Mesenchymal stem cell (in vitro differentiated cells and primary cell): ENCODE measurements at regions not wholly inside any gene's neighbourhood (a gene's known extent, or its start where the extent isn't known, plus 50 kb on each side); places are given as distances from the start of the nearest gene placed in this dataset.

Experiments
- DNase-seq: peaks from one replicate; pipeline ENCODE4 v3.0.0-alpha.2; 2013
- H2AFZ ChIP-seq: one replicate; pipeline ENCODE4 v1.6.1; 2013; ENCODE audit warnings: low read depth, mild to moderate bottlenecking, control low read depth, inconsistent platforms, low read length, moderate library complexity
- H2AK5ac ChIP-seq: 2 replicates; pipeline ENCODE4 v1.6.1; 2013; ENCODE audit warnings: low read length, moderate library complexity, mild to moderate bottlenecking, inconsistent platforms; ENCODE audit not compliant: severe bottlenecking
- H2BK120ac ChIP-seq: one replicate; pipeline ENCODE4 v1.6.1; 2013; ENCODE audit warnings: low read depth, mild to moderate bottlenecking, inconsistent platforms, low read length, moderate library complexity
- H2BK12ac ChIP-seq, 2 experiments: one replicate each; pipeline ENCODE4 v1.6.1; 2013; ENCODE audit warnings: inconsistent platforms in 2 of 2, low read length in 2 of 2, mild to moderate bottlenecking in 2 of 2, moderate library complexity in 2 of 2, control low read depth in 1 of 2
- H2BK15ac ChIP-seq: one replicate; pipeline ENCODE4 v1.6.1; 2013; ENCODE audit warnings: mild to moderate bottlenecking, low read depth, inconsistent platforms; ENCODE audit not compliant: poor library complexity, severe bottlenecking
- H2BK5ac ChIP-seq: 2 replicates; pipeline ENCODE4 v1.6.1; 2013; ENCODE audit warnings: low read depth, mild to moderate bottlenecking, low read length, control low read depth, inconsistent platforms; ENCODE audit not compliant: poor library complexity, severe bottlenecking
- H3K14ac ChIP-seq, 2 experiments: one replicate each; pipeline ENCODE4 v1.6.1; 2013; ENCODE audit warnings: inconsistent platforms in 2 of 2, low read length in 2 of 2, control low read depth in 1 of 2, mild to moderate bottlenecking in 1 of 2, moderate library complexity in 1 of 2
- H3K18ac ChIP-seq, 2 experiments: one replicate each; pipeline ENCODE4 v1.6.1; 2013; ENCODE audit warnings: inconsistent platforms in 2 of 2, low read length in 2 of 2, control low read depth in 1 of 2, low read depth in 1 of 2, mild to moderate bottlenecking in 1 of 2
- H3K23ac ChIP-seq, 2 experiments: one replicate each; pipeline ENCODE4 v1.6.1; 2013; ENCODE audit warnings: inconsistent platforms in 2 of 2, low read length in 2 of 2, mild to moderate bottlenecking in 2 of 2, moderate library complexity in 2 of 2, control low read depth in 1 of 2
- H3K27ac ChIP-seq: 2 replicates; pipeline ENCODE4 v1.5.1; 2013; ENCODE audit warnings: mild to moderate bottlenecking, moderate library complexity, low read length, control low read depth, inconsistent platforms; ENCODE audit not compliant: poor library complexity, severe bottlenecking
- H3K27me3 ChIP-seq, 2 experiments: 2 replicates each; pipeline versions ENCODE4 v1.6.1 to v1.7.0; 2013; ENCODE audit warnings: low read length in 2 of 2, mild to moderate bottlenecking in 2 of 2, moderate library complexity in 2 of 2, control low read depth in 1 of 2, inconsistent platforms in 1 of 2; ENCODE audit not compliant: control insufficient read depth in 1 of 2, insufficient read depth in 1 of 2
- H3K36me3 ChIP-seq, 2 experiments: 2 replicates each; pipeline versions ENCODE4 v1.6.1 to v1.7.0; 2013; ENCODE audit warnings: low read length in 2 of 2, control low read depth in 1 of 2, inconsistent platforms in 1 of 2, low read depth in 1 of 2, mild to moderate bottlenecking in 1 of 2; ENCODE audit not compliant: insufficient read depth in 2 of 2, control insufficient read depth in 1 of 2
- H3K4ac ChIP-seq, 2 experiments: one replicate each; pipeline ENCODE4 v1.6.1; 2013; ENCODE audit warnings: inconsistent platforms in 2 of 2, low read length in 2 of 2, mild to moderate bottlenecking in 2 of 2, moderate library complexity in 2 of 2, control low read depth in 1 of 2, low read depth in 1 of 2
- H3K4me1 ChIP-seq: 2 replicates; pipeline ENCODE4 v1.6.1; 2013; ENCODE audit warnings: low read depth, low read length, control low read depth; ENCODE audit not compliant: control insufficient read depth, insufficient read depth
- H3K4me2 ChIP-seq: 2 replicates; pipeline ENCODE4 v1.6.1; 2013; ENCODE audit warnings: low read length, mild to moderate bottlenecking, inconsistent platforms; ENCODE audit not compliant: poor library complexity, severe bottlenecking
- H3K4me3 ChIP-seq, 2 experiments: 2 replicates each; pipeline versions ENCODE4 v1.5.1 to v1.7.0; 2013; ENCODE audit warnings: low read length in 2 of 2, mild to moderate bottlenecking in 2 of 2, control low read depth in 1 of 2, low read depth in 1 of 2; ENCODE audit not compliant: insufficient read depth in 1 of 2
- H3K79me1 ChIP-seq: replicated peaks from 2 replicates; pipeline ENCODE4 v1.6.1; 2013; ENCODE audit warnings: mild to moderate bottlenecking, control low read depth, low read length, inconsistent platforms; ENCODE audit not compliant: poor library complexity, severe bottlenecking
- H3K9ac ChIP-seq: 2 replicates; pipeline ENCODE4 v1.7.0; 2013; ENCODE audit warnings: mild to moderate bottlenecking, low read length, moderate library complexity
- H3K9me3 ChIP-seq: 2 replicates; pipeline ENCODE4 v1.7.0; 2013; ENCODE audit warnings: mild to moderate bottlenecking, low read length; ENCODE audit not compliant: control insufficient read depth
- H4K8ac ChIP-seq: one replicate; pipeline ENCODE4 v1.6.1; 2013; ENCODE audit warnings: inconsistent platforms, mild to moderate bottlenecking, low read length, moderate library complexity
- H4K91ac ChIP-seq: one replicate; pipeline ENCODE4 v1.6.1; 2013; ENCODE audit warnings: mild to moderate bottlenecking, low read length, inconsistent platforms
- WGBS: methylation state at CpG from one replicate; pipeline ENCODE4 v1.1.7; 2013; ENCODE audit warnings: mixed read lengths; 5-methylcytosine and 5-hydroxymethylcytosine counted together

GRCh38 chr4:101458473-101458872 lies 111.1 kb upstream of the PPP3CA start:
- H2AFZ ChIP-seq: no peak overlapping the region
- H3K4me3 ChIP-seq: no peak overlapping the region
- H3K4ac ChIP-seq: no peak overlapping the region
- peak overlapping the region; percentile 62 for H2BK15ac ChIP-seq
- H4K8ac ChIP-seq: peak overlapping the region; percentile 35
- H2BK5ac ChIP-seq: no peak overlapping the region
- no peak overlapping the region for H3K4me2 ChIP-seq
- H3K23ac ChIP-seq: no peak overlapping the region
- H3K79me1 ChIP-seq: no peaks in the 10 kb centered on the region
- H2BK120ac ChIP-seq: no peak overlapping the region
- H3K36me3 ChIP-seq: no peaks in the 10 kb centered on the region
- no peaks in the 10 kb centered on the region for H3K4me1 ChIP-seq
- DNase-seq: no peak
- H3K18ac ChIP-seq: peak overlapping the region; percentile 29 to 37
- peaks cover 7% of the 10 kb centered on the region for H3K9me3 ChIP-seq
- H3K27ac ChIP-seq: no peak overlapping the region
- H3K14ac ChIP-seq: no peak overlapping the region
- no peaks in the 10 kb centered on the region for H3K27me3 ChIP-seq
- no peak overlapping the region for H2AK5ac ChIP-seq
- no peak overlapping the region for H4K91ac ChIP-seq
- H2BK12ac ChIP-seq: no peak overlapping the region
- WGBS: 88% methylated on average over 5 of the region's 5 CpGs
- no peak overlapping the region for H3K9ac ChIP-seq

- H3K9me3 ChIP-seq: no peaks in the 10 kb centered on the region
- H4K8ac ChIP-seq: no peak overlapping the region
- no peak overlapping the region for H2BK12ac ChIP-seq
- no peak overlapping the region for H3K9ac ChIP-seq
- no peaks in the 10 kb centered on the region for H3K79me1 ChIP-seq
- no peak overlapping the region for H3K14ac ChIP-seq
- no peak overlapping the region for H3K4me2 ChIP-seq
- H3K27me3 ChIP-seq: no peaks in the 10 kb centered on the region
- no peak for DNase-seq
- H3K4ac ChIP-seq: no peak overlapping the region
- H3K23ac ChIP-seq: no peak overlapping the region
- H4K91ac ChIP-seq: no peak overlapping the region
- no peaks in the 10 kb centered on the region for H3K36me3 ChIP-seq
- no peaks in the 10 kb centered on the region for H3K4me1 ChIP-seq
- no peak overlapping the region for H2AK5ac ChIP-seq
- H3K4me3 ChIP-seq: no peak overlapping the region
- no peak overlapping the region for H2BK15ac ChIP-seq
- H3K18ac ChIP-seq: no peak overlapping the region
- H2BK5ac ChIP-seq: no peak overlapping the region
- H3K27ac ChIP-seq: no peak overlapping the region
- H2AFZ ChIP-seq: no peak overlapping the region
- H2BK120ac ChIP-seq: no peak overlapping the region
- 82% methylated on average over 1 of the region's 1 CpG for WGBS
These were observed 103.8 kb upstream of the PPP3CA start for GRCh38 chr4:101451086-101451485.

GRCh38 chr4:101441446-101441845 lies 94.1 kb upstream of the PPP3CA start:
- WGBS: 89% methylated on average over 3 of the region's 3 CpGs

GRCh38 chr4:101439926-101440325 lies 92.6 kb upstream of the PPP3CA start:
- H4K91ac ChIP-seq: no peak overlapping the region
- peak overlapping the region; percentile 61 for H3K9ac ChIP-seq
- H2BK120ac ChIP-seq: no peak overlapping the region
- H3K27me3 ChIP-seq: no peaks in the 10 kb centered on the region
- H3K27ac ChIP-seq: no peak overlapping the region
- H3K4me1 ChIP-seq: no peaks in the 10 kb centered on the region
- no peak overlapping the region for H3K4ac ChIP-seq
- no peak for DNase-seq
- 100% methylated on average over 2 of the region's 2 CpGs for WGBS
- H3K4me3 ChIP-seq: peak overlapping the region in 1 of 2 experiments; percentile 6
- H3K18ac ChIP-seq: no peak overlapping the region
- no peaks in the 10 kb centered on the region for H3K36me3 ChIP-seq
- H4K8ac ChIP-seq: no peak overlapping the region
- H2BK5ac ChIP-seq: no peak overlapping the region
- no peak overlapping the region for H3K4me2 ChIP-seq
- no peak overlapping the region for H2AFZ ChIP-seq
- H3K23ac ChIP-seq: no peak overlapping the region
- no peak overlapping the region for H3K14ac ChIP-seq
- no peaks in the 10 kb centered on the region for H3K79me1 ChIP-seq
- no peak overlapping the region for H2BK12ac ChIP-seq
- H2BK15ac ChIP-seq: no peak overlapping the region
- no peak overlapping the region for H2AK5ac ChIP-seq
- H3K9me3 ChIP-seq: no peaks in the 10 kb centered on the region

More at GRCh38 chr4:101441446-101441845, 94.1 kb upstream of the PPP3CA start:
- H3K18ac ChIP-seq: no peak overlapping the region
- no peaks in the 10 kb centered on the region for H3K4me1 ChIP-seq
- no peak for DNase-seq
- H3K79me1 ChIP-seq: no peaks in the 10 kb centered on the region
- no peak overlapping the region for H2BK15ac ChIP-seq
- no peak overlapping the region for H3K14ac ChIP-seq
- H3K4me3 ChIP-seq: no peak overlapping the region
- no peak overlapping the region for H2AK5ac ChIP-seq
- no peak overlapping the region for H3K4me2 ChIP-seq
- no peak overlapping the region for H4K8ac ChIP-seq
- no peak overlapping the region for H2BK120ac ChIP-seq
- no peaks in the 10 kb centered on the region for H3K36me3 ChIP-seq
- no peak overlapping the region for H4K91ac ChIP-seq
- no peaks in the 10 kb centered on the region for H3K9me3 ChIP-seq
- no peak overlapping the region for H2BK5ac ChIP-seq
- H3K27me3 ChIP-seq: no peaks in the 10 kb centered on the region
- H3K4ac ChIP-seq: no peak overlapping the region
- no peak overlapping the region for H2BK12ac ChIP-seq
- no peak overlapping the region for H3K9ac ChIP-seq
- H3K23ac ChIP-seq: no peak overlapping the region
- H2AFZ ChIP-seq: no peak overlapping the region
- H3K27ac ChIP-seq: no peak overlapping the region
